ENCODE measurements at regions not wholly inside any gene's neighbourhood (a gene's known extent, or its start where the extent isn't known, plus 50 kb on each side); places are given as distances from the start of the nearest gene placed in this dataset.

GRCh38 chr11:92685049-92685448 lies 284.4 kb upstream of the MTNR1B start:
- no peak for TF ChIP-seq ZFP36 (IDR thresholded peaks at IDR 0.05; ENCODE audit: borderline replicate concordance, partially characterized antibody)
- TF ChIP-seq CTCF (IDR thresholded peaks at IDR 0.05) = no peak
- TF ChIP-seq E2F6 (IDR thresholded peaks at IDR 0.05; ENCODE audit: borderline replicate concordance, low read depth) = no peak
- TF ChIP-seq MAZ (IDR thresholded peaks at IDR 0.05; ENCODE audit: borderline replicate concordance, low read depth, low read length) = no peak
- no peak for TF ChIP-seq RFX5 (IDR thresholded peaks at IDR 0.05)
- no peak for TF ChIP-seq POLR2A (IDR thresholded peaks at IDR 0.05; ENCODE audit: low read length)
- TF ChIP-seq REST (IDR thresholded peaks at IDR 0.05) = no peak
- TF ChIP-seq BHLHE40 (IDR thresholded peaks at IDR 0.05; ENCODE audit: low read depth, low read length) = no peak
- no peak for TF ChIP-seq HDAC2 (IDR thresholded peaks at IDR 0.05)
- TF ChIP-seq HMGXB4 (CRISPR knock-in tag; IDR thresholded peaks at IDR 0.05; ENCODE audit: borderline replicate concordance) = no peak
- TF ChIP-seq CHD2 (IDR thresholded peaks at IDR 0.05; ENCODE audit: low read length, partially characterized antibody) = no peak
- no peak for TF ChIP-seq CEBPB (IDR thresholded peaks at IDR 0.05)
- TF ChIP-seq ESRRA (IDR thresholded peaks at IDR 0.05; ENCODE audit: borderline replicate concordance, low read length) = no peak
